ENCODE measurements at regions not wholly inside any gene's neighbourhood (a gene's known extent, or its start where the extent isn't known, plus 50 kb on each side); places are given as distances from the start of the nearest gene placed in this dataset.

DNA sequence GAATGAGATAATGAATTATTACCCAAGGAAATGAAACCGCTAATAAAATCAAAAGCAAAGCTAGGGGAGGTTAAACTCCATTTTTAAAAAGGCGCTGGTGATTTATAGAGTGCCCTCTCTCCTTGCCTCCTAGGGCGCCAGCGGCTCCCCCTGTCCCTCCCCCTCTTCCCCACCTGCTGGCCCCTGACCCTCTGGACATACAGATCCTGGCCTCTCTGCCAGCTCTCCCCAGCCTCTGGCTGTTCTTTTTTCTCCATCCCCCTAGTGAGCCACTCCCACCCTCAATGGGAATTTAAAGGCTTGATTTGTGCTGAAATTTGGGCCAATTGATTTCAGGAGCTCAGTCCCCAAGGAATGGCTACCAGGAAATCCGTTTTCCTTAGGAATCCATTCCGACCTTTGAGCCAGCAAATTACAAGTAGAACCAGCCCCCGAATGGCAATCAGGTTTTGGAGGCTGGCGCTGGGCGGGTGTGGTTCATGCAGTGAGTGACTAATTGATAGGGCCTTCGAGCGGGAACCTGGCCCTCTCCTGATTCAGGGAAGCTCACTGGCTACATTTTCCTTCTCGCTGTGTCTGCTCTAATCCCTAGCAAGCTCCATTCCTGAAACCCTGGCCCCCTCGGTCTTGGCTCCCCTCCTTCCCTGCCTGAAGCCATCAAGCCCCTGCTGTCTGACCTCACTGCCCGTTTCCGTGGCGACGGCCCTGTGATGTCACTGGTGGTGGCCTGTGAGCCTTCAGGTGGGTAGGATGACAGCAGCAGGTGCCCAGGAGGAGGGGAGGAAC is 141.9 kb upstream of the SDK2 start:
- peaks cover 4% of the 10 kb centered on the region for H3K4me1 Mint-ChIP-seq (ENCODE audit: low read depth)
- DNase-seq (no peak), ATAC-seq (replicated peaks in 1 of 2) (no peak)
- no peak overlapping the region for H3K27ac Mint-ChIP-seq
- no peak overlapping the region for H3K4me3 Mint-ChIP-seq
- H3K36me3 Mint-ChIP-seq (ENCODE audit: insufficient read depth in 2 of 2): no peaks in the 10 kb centered on the region
- H3K27me3 Mint-ChIP-seq (ENCODE audit: low read depth): no peaks in the 10 kb centered on the region
- H3K9me3 Mint-ChIP-seq: no peaks in the 10 kb centered on the region

DNA sequence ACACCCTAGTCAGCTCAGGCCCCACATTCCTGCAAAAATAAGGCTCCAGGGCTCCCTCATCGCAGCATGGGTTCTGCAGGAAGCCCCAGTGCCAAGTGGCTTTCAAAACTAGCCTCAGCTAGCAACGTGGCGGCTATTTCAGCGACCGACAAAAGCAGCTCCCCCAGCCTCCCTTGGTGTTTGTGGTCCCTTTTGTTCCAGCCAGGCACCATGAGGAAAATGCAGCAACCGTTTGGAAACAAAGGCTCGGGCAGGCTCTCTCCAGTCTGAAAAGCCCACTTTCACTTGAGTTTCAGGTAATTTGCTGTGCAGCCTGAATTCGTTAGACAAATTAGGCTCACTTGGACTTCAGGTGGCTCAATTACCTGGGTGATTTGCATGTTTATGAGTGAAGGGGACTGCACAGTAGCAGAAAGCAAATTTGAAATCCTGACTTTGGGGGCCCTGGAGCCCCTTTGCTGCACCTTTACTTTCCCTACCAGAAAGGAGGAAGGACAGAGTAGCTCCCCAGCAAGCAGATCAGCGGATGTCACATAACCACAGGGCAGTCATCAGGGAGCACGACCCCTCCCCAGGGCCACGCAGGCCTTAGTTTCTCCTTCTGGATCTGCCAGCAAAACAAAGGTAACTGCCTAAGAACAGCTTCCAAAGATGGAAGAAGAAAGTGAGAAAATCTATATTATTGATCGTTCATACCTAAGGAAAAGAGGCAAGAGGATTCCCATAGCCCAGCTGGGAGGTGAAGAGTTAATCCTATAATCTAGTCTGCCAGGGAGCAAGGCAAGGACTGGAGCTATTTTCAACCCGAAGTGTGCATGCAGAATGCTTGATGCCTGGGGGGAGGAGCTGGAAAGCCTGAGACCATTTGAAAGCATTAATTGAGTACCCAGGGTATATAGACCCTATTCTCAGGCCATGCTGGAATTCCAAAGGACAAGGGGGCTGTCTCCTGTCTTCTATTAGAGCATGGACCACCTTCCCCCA is 143.1 kb upstream of the SDK2 start:
- DNase-seq (no peak), ATAC-seq (replicated peaks in 1 of 2) (no peak)
- Mint-ChIP-seq H3K27ac (no peak overlapping the region), H3K36me3 (ENCODE audit: insufficient read depth in 2 of 2) (no peaks in the 10 kb centered on the region), H3K9me3 (no peaks in the 10 kb centered on the region), H3K4me1 (ENCODE audit: low read depth) (peaks cover 4% of the 10 kb centered on the region), H3K4me3 (no peak overlapping the region), H3K27me3 (ENCODE audit: low read depth) (no peaks in the 10 kb centered on the region)

DNA sequence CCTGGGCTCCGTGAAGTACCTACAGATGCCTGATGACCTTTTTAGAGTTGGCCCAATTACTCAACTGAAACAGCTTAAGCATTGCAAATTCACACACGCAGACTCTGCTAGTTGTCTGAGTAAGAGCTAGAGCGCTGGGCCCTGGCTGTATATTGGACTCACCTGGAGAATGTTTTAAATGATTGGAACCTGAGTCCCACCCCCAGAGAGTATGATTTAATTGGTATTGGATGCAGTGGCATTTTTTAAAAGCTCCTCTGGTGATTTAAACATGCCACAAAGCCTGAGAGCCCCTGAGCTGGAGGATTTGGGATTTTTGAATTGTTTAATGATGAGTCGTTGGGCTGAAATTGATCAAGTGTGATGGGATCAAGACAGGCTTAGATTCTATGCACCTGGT is 143.9 kb upstream of the SDK2 start:
- Mint-ChIP-seq H3K36me3 (ENCODE audit: insufficient read depth in 2 of 2) (no peaks in the 10 kb centered on the region), H3K27ac (no peak overlapping the region), H3K9me3 (no peaks in the 10 kb centered on the region), H3K27me3 (ENCODE audit: low read depth) (no peaks in the 10 kb centered on the region), H3K4me3 (no peak overlapping the region), H3K4me1 (ENCODE audit: low read depth) (peaks cover 1% of the 10 kb centered on the region)
- DNase-seq: no peak
- no peak for ATAC-seq (replicated peaks in 1 of 2)

DNA sequence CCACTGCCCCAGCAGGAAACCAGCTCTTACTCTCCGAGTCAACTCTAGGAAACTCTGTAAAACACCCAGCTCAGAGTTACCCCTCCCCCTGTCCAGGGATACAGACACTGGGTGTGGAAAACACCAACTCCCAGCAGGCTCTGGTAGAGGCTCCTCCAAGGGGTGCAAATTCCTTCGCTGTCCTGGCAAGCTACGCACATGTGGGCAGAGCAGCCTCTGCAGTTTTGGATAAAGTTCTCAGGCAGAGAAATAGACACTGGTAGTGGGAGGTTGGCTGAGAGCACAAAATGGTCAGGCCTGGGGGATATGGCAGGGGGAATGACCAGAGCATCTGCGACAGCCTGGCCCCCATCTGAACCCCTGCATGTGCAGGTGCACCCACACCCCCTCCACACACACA is 146.9 kb upstream of the SDK2 start:
- DNase-seq: no peak
- ATAC-seq (replicated peaks in 1 of 2): no peak
- Mint-ChIP-seq H3K36me3 (ENCODE audit: insufficient read depth in 2 of 2) (no peaks in the 10 kb centered on the region), H3K9me3 (no peaks in the 10 kb centered on the region), H3K4me1 (ENCODE audit: low read depth) (no peaks in the 10 kb centered on the region), H3K27ac (no peak overlapping the region), H3K4me3 (no peak overlapping the region), H3K27me3 (ENCODE audit: low read depth) (no peaks in the 10 kb centered on the region)

DNA sequence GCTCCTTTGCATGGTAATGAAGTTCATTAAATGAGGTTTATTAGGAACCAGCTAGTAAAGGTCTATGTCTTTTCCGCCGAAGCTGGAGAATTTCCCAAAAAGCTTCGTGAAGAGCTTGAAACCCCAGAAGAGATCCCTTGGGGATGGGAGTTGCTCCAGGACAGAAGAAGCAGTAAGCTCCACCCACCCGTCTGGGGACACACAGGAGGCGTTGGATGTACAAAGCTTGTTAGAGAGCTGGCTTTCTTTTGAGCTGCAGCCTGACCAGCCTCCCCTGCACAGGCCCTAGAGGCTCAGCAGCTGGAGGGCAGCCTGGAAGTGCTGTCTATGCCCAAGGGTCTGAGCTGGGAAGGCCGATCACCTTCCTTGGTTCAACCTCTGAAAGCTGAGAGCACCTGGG is 147.4 kb upstream of the SDK2 start:
- Mint-ChIP-seq H3K27ac (no peak overlapping the region), H3K27me3 (ENCODE audit: low read depth) (no peaks in the 10 kb centered on the region)

DNA sequence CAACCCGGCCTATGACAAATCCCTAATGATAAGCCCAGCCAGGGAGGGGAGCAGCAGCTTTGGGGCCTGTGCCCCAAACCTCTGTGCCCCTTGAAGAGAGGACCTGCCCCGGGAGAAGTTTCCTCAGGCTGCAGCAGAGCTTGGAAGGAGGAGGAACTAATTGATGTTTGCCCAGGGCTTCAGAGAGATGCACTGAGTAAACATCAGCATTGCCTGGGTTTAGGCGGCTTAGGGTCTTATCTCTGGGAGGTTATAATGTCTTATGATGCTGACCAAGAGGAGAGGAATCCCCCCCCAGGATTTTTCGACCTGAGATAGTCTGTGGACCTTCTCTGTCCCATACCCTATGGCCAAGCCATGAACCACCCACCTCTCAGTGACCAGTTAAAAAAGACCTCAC is 148.7 kb upstream of the SDK2 start:
- H3K4me1 Mint-ChIP-seq (ENCODE audit: low read depth): no peaks in the 10 kb centered on the region
- no peak overlapping the region for H3K4me3 Mint-ChIP-seq
- ATAC-seq (replicated peaks in 1 of 2) (no peak), DNase-seq (no peak)
- H3K36me3 Mint-ChIP-seq (ENCODE audit: insufficient read depth in 2 of 2): no peaks in the 10 kb centered on the region
- no peaks in the 10 kb centered on the region for H3K9me3 Mint-ChIP-seq
- H3K27ac Mint-ChIP-seq: no peak overlapping the region
- H3K27me3 Mint-ChIP-seq (ENCODE audit: low read depth): no peaks in the 10 kb centered on the region

More for the DNA sequence above, 147.4 kb upstream of the SDK2 start:
- Mint-ChIP-seq H3K36me3 (ENCODE audit: insufficient read depth in 2 of 2) (no peaks in the 10 kb centered on the region), H3K4me1 (ENCODE audit: low read depth) (no peaks in the 10 kb centered on the region), H3K9me3 (no peaks in the 10 kb centered on the region), H3K4me3 (no peak overlapping the region)
- ATAC-seq (replicated peaks in 1 of 2) (no peak), DNase-seq (no peak)

DNA sequence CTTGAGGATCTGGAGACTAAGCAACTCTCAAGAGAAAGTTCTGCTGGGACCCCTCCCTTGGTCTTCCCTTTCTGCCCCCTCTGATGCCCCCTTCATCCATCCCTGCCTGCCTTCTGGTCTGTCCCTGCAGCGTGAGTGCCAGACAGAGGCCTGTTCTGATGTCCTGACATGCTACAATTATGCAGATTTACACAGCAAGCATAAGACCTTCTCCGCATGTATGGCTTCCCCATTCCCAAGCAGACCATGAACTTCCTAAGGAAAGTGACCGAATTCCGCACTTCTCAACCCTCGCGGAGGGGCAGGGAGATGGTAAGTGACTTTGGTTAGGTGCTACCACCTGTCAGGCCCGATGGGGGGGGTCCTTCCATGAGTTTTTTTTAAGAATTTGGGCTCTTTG is 150.1 kb upstream of the SDK2 start:
- no peaks in the 10 kb centered on the region for H3K36me3 Mint-ChIP-seq (ENCODE audit: insufficient read depth in 2 of 2)
- no peaks in the 10 kb centered on the region for H3K9me3 Mint-ChIP-seq
- DNase-seq: no peak
- H3K4me1 Mint-ChIP-seq (ENCODE audit: low read depth): no peaks in the 10 kb centered on the region
- H3K27ac Mint-ChIP-seq: no peak overlapping the region
- no peak for ATAC-seq (replicated peaks in 1 of 2)
- H3K27me3 Mint-ChIP-seq (ENCODE audit: low read depth): no peaks in the 10 kb centered on the region
- no peak overlapping the region for H3K4me3 Mint-ChIP-seq

DNA sequence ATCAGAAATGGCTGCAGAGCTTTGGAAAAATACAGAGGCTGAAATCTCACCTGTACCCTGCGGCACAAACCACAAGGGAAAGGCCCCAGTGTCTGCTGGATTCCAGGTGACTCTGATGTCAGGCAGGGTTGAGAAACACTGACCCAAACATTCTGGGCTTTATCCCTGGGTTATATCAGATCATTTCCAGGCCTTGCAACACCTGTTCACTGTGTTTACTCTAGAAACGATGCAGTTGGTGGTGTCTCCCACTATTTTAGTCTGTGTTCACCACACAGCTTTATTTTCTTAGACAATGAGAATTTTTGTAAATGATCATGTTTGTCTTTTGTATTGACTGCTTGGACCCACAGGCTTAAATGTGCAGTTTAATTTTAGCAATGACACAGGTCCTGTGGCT is 151.5 kb upstream of the SDK2 start:
- H3K4me1 Mint-ChIP-seq (ENCODE audit: low read depth): no peaks in the 10 kb centered on the region
- no peak overlapping the region for H3K4me3 Mint-ChIP-seq
- no peak for ATAC-seq (replicated peaks in 1 of 2)
- no peaks in the 10 kb centered on the region for H3K36me3 Mint-ChIP-seq (ENCODE audit: insufficient read depth in 2 of 2)
- no peak overlapping the region for H3K27ac Mint-ChIP-seq
- no peak for DNase-seq
- H3K27me3 Mint-ChIP-seq (ENCODE audit: low read depth): no peaks in the 10 kb centered on the region
- no peaks in the 10 kb centered on the region for H3K9me3 Mint-ChIP-seq

DNA sequence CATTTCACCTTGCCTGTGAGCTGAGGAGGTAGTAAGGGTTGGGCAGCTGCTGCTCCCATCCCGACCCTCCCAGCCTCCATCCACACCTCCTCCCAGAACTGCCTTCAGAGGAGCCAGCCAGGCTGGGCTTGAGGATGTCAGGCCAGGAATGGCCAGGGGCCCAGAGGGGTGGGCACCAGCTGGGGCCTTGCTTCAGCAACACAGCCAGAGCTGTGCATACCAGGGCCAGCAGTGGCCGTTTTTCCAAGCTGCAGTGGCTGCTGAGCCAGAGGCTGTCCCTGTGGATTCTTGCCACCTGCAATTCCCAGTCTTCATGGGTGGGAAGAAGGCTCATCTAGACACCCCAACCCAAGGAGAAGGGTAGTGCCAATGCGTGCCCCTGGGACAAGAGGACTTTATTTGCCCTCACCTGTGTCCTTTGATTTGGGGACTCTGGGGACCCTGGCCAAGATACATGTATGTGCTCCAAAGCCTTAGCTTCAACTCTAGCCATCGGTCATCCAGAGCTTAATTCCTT is 153.4 kb upstream of the SDK2 start:
- Mint-ChIP-seq H3K4me3 (no peak overlapping the region), H3K9me3 (peaks cover 0 to 2% of the 10 kb centered on the region in 2 donors), H3K4me1 (ENCODE audit: low read depth) (no peaks in the 10 kb centered on the region), H3K27ac (no peak overlapping the region), H3K36me3 (ENCODE audit: insufficient read depth in 2 of 2) (no peaks in the 10 kb centered on the region), H3K27me3 (ENCODE audit: low read depth) (no peaks in the 10 kb centered on the region)
- DNase-seq: no peak
- ATAC-seq (replicated peaks in 1 of 2): no peak

DNA sequence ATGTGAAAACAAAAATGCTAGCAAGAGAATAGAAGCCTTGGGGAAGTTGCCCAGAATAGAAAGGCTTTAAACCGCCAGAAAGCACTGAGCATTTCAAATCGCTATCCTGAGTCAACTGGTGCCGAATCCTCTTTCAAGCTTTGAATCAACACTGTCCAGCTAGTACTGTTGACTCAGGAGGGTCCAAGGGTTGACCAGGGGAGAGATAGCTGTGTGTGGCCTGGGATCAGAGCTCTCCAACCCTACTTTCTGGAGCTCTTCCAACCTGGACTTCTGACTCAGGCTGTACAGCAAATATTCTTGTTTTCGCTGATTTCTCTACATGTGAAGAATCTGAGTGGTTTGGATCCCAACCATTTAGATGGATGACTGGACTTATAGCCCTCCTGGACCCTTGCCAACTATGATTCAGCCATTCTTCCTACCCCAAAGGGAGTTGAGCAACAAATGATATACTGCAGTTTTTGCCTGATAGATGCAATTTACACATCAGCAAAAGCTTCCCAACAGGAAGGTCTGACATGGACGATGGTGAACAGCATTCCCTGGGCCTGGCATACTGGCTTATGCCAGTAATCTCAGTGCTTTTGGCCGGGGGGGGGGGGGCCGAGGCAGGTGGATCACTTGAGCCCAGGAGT is 154.0 kb upstream of the SDK2 start:
- ATAC-seq (replicated peaks in 1 of 2): no peak
- DNase-seq: no peak
- Mint-ChIP-seq H3K27me3 (ENCODE audit: low read depth) (no peaks in the 10 kb centered on the region), H3K9me3 (peaks cover 0 to 2% of the 10 kb centered on the region in 2 donors), H3K36me3 (ENCODE audit: insufficient read depth in 2 of 2) (no peaks in the 10 kb centered on the region), H3K4me1 (ENCODE audit: low read depth) (no peaks in the 10 kb centered on the region), H3K4me3 (no peak overlapping the region), H3K27ac (no peak overlapping the region)

DNA sequence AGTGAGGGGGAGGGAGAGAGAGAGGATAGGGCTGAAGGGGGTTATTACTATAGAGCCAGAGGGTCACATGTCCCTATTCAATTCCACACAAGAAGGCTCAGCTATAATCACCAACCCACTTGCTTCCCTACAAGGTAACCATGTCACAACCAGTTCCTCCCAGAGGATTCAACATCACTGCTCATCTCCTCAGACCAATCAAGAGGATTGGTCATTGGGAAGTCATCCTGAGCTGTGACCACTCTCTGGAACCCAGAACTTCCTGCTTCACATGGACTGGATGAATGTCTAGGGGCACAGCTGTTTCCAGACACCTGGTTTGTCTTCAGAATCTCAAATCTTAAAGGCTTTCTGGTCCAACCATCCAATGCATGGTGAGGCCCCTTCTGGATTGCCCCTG is 154.9 kb upstream of the SDK2 start:
- no peaks in the 10 kb centered on the region for H3K27me3 Mint-ChIP-seq (ENCODE audit: low read depth)
- no peaks in the 10 kb centered on the region for H3K4me1 Mint-ChIP-seq (ENCODE audit: low read depth)
- no peak for ATAC-seq (replicated peaks in 1 of 2)
- H3K36me3 Mint-ChIP-seq (ENCODE audit: insufficient read depth in 2 of 2): no peaks in the 10 kb centered on the region
- peaks cover 0 to 2% of the 10 kb centered on the region in 2 donors for H3K9me3 Mint-ChIP-seq
- DNase-seq: no peak
- no peak overlapping the region for H3K4me3 Mint-ChIP-seq
- H3K27ac Mint-ChIP-seq: no peak overlapping the region

DNA sequence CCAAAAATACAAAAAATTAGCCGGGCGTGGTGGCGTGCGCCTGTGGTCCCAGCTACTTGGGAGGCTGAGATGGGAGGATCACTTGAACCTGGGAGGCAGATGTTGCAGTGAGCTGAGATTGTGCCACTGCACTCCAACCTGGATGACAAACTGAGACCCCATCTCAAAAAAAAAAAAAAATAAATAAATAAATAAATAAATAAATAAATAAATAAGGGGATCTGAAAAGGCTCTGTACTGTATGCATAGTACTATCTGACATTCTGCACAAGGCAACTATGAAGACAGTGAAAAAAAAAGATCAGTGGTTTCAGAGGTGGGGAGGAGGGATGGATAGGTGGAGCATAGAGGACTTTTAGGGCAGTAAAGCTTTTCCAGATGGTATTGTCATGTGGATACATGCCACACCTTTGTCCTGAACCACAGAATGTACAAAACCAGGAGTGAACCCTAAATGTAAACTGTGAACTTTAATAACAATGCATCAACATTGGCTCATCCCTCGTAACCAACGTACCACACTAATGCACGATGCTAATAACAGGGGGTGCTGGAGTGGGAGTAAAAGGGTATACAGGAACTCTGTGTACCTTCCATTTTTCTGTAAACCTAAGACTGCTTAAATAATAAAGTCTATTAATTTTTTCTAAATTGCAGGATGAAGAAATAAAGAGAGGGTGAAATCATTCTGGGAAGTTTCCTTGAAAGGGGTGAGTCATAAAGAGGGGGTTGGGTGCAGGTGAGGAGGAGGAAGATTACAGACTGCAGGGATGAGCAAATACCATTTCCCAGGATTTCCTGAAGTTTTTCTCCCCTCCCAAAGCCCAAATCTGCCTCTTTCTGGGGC is 155.8 kb upstream of the SDK2 start:
- H3K4me1 Mint-ChIP-seq (ENCODE audit: low read depth): no peaks in the 10 kb centered on the region
- H3K9me3 Mint-ChIP-seq: peaks cover 0 to 2% of the 10 kb centered on the region in 2 donors
- no peaks in the 10 kb centered on the region for H3K36me3 Mint-ChIP-seq (ENCODE audit: insufficient read depth in 2 of 2)
- H3K4me3 Mint-ChIP-seq: no peak overlapping the region
- H3K27me3 Mint-ChIP-seq (ENCODE audit: low read depth): no peaks in the 10 kb centered on the region
- H3K27ac Mint-ChIP-seq: no peak overlapping the region
- no peak for DNase-seq
- ATAC-seq (replicated peaks in 1 of 2): no peak

Data from activated T-cell treated with anti-CD3 and anti-CD28 coated beads, Interleukin-2, amount 50 U/mL, for 72 hours (primary cell).